Heart right ventricle (tissue), 16 donors: ENCODE measurements at regions not wholly inside any gene's neighbourhood (a gene's known extent, or its start where the extent isn't known, plus 50 kb on each side); places are given as distances from the start of the nearest gene placed in this dataset.

ENCODE experiments used
- ATAC-seq, 8 donors: fragments of 200-7000 bp; cut with Tn5 transposase; one replicate each; pipeline ENCODE4 v1.9.1; 2020; ENCODE audit warnings: mild to moderate bottlenecking in 8 of 8, moderate library complexity in 8 of 8, moderate number of reproducible peaks in 1 of 8
- DNase-seq, 2 donors: peaks; one replicate each; pipeline ENCODE4 v3.0.0-alpha.2; 2020
- H3K27ac ChIP-seq, 10 donors: fragments of 200-600 bp; sonication (generic) in 2 of 10; one replicate each; pipeline versions ENCODE4 v1.5.0 to v1.8.0; 2020 to 2022; ENCODE audit warnings: mild to moderate bottlenecking in 3 of 10
- H3K27me3 ChIP-seq, 7 donors: fragments of 200-600 bp; one replicate each; pipeline ENCODE4 v1.8.0; 2021 to 2022; ENCODE audit warnings: mild to moderate bottlenecking in 2 of 7
- H3K36me3 ChIP-seq, 9 donors: fragments of 200-600 bp; sonication (generic) in 1 of 9; one replicate each; pipeline versions ENCODE4 v1.5.0 to v1.8.0; 2020 to 2022; ENCODE audit warnings: mild to moderate bottlenecking in 2 of 9
- H3K4me1 ChIP-seq, 9 donors: fragments of 200-600 bp; sonication (generic) in 1 of 9; one replicate each; pipeline versions ENCODE4 v1.5.0 to v1.8.0; 2020 to 2022; ENCODE audit warnings: mild to moderate bottlenecking in 4 of 9
- H3K4me3 ChIP-seq, 10 donors: fragments of 200-600 bp; sonication (generic) in 2 of 10; one replicate each; pipeline versions ENCODE4 v1.5.0 to v1.8.0; 2020 to 2022; ENCODE audit warnings: mild to moderate bottlenecking in 7 of 10, moderate library complexity in 2 of 10
- H3K9me3 ChIP-seq, 11 donors: fragments of 200-600 bp in 10 of 11; sonication (generic) in 2 of 11; one replicate each; pipeline versions ENCODE4 v1.5.0 to v1.8.0; 2013 to 2022; ENCODE audit warnings: mild to moderate bottlenecking in 2 of 11, control low read depth in 1 of 11, moderate library complexity in 1 of 11
- CTCF ChIP-seq, 9 donors: fragments of 200-600 bp; sonication (generic) in 2 of 9; IDR thresholded peaks; one replicate each; pipeline versions ENCODE4 v1.5.0 to v1.8.0; 2021 to 2022; ENCODE audit warnings: antibody characterized with exemption in 9 of 9, mild to moderate bottlenecking in 5 of 9, moderate library complexity in 1 of 9
- WGBS, 2 donors: extraction: QIAGEN DNeasy Blood & Tissue Kit; methylation state at CpG; one replicate each; pipeline ENCODE4 v1.1.7; 2013; ENCODE audit warnings: inconsistent platforms in 1 of 2; 5-methylcytosine and 5-hydroxymethylcytosine counted together
- intact Hi-C, 10 donors: fragments of 100-400 bp; cut with DNase I; formaldehyde crosslinking; loops; one replicate each; pipeline versions ENCODE4 v1.11.1 to v1.14.2; 2022
- donor health status: Arrhythmogenic right ventricular cardiomyopathy.
- donor health status: ischemic (EF 13 %, LVEDD 7.1; RV severe dilation, severe dysfunction).
- donor health status: healthy with polysubstance abuse.
- donor health status: DM: no; HTN: yes; CAD: no.
- donor health status: DM: no; HTN: no; CAD: no.
- donor health status: ischemic (EF 25% LVEDD 6.9; RV normal size, moderate dysfunction).
- donor health status: ischemic (EF 25% LVEDD 5.7; RV mildly dilated, moderate dysfunction).
- donor health status: healthy.
- donor health status: DM: yes; HTN: yes; CAD: no.
- donor health status: Ischemic cardiomyopathy.
- donor health status: ischemic (EF 35%, LVEDD 5.7; RV mildly dilated, moderate dysfunction).
- donor health status: nonischemic (EF 11% LVEDD 7.7; RV severe dilation, severe dysfunction).
- donor health status: DM: yes; HTN: yes; CAD: no.
- donor health status: PGD.
- donor health status: ischemic (EF 29% LVEDD 5.4; RV normal size, mild dysfunction).
- donor health status: nonischemic (EF 23%, LVEDD 6.1; RV moderate dilation, normal function).

GRCh38 chr16:50996166-50996829 lies 154.8 kb downstream of the SALL1 start:
- Histone ChIP-seq H3K27ac (no peak overlapping the region), H3K36me3 (no peaks in the 10 kb centered on the region), H3K4me1 (no peaks in the 10 kb centered on the region), H3K9me3 (no peaks in the 10 kb centered on the region), H3K4me3 (no peak overlapping the region), H3K27me3 (peaks cover 0 to 6% (median 0%) of the 10 kb centered on the region in 7 donors)
- intact Hi-C loops, result no loop called here
- DNase-seq (no peak), ATAC-seq (no peak)
- TF ChIP-seq CTCF (IDR thresholded peaks at IDR 0.05), result no peak
- 77 to 80% methylated on average over 12 of the region's 12 CpGs for WGBS, 2 donors

- no peak for TF ChIP-seq CTCF (IDR thresholded peaks at IDR 0.05)
- Histone ChIP-seq H3K4me1 (no peaks in the 10 kb centered on the region), H3K27me3 (peaks cover 0 to 6% (median 0%) of the 10 kb centered on the region in 7 donors), H3K27ac (no peak overlapping the region), H3K4me3 (no peak overlapping the region), H3K9me3 (no peaks in the 10 kb centered on the region), H3K36me3 (no peaks in the 10 kb centered on the region)
- DNase-seq, result no peak
- intact Hi-C loops, result no loop called here
- WGBS, 2 donors, result 88 to 93% methylated on average over 8 of the region's 8 CpGs
- no peak for ATAC-seq
Observed at GRCh38 chr16:50994995-50995394, 156.1 kb downstream of the SALL1 start.

- WGBS, 2 donors, result 88 to 90% methylated on average over 18 of the region's 18 CpGs
- H3K9me3 ChIP-seq, result no peaks in the 10 kb centered on the region
- H3K27me3 ChIP-seq, result no peaks in the 10 kb centered on the region
- no peak overlapping the region for H3K4me3 ChIP-seq
- no peak for TF ChIP-seq CTCF (IDR thresholded peaks at IDR 0.05)
- H3K27ac ChIP-seq, result no peak overlapping the region
- no peaks in the 10 kb centered on the region for H3K4me1 ChIP-seq
- intact Hi-C loops, result no loop called here
- no peak for ATAC-seq
- no peak for DNase-seq
- H3K36me3 ChIP-seq, result no peaks in the 10 kb centered on the region
Observed at GRCh38 chr16:50992350-50993032, 158.6 kb downstream of the SALL1 start.

GRCh38 chr16:50991436-50991835 lies 159.6 kb downstream of the SALL1 start:
- no peak overlapping the region for H3K27ac ChIP-seq
- TF ChIP-seq CTCF (IDR thresholded peaks at IDR 0.05), result no peak
- ATAC-seq, result no peak

More at GRCh38 chr16:50991436-50991835, 159.6 kb downstream of the SALL1 start:
- no peak overlapping the region for H3K4me3 ChIP-seq
- peaks cover 0 to 3% (median 0%) of the 10 kb centered on the region in 11 donors for H3K9me3 ChIP-seq
- no peaks in the 10 kb centered on the region for H3K27me3 ChIP-seq
- DNase-seq, result no peak
- WGBS, 2 donors, result 85 to 93% methylated on average over 13 of the region's 13 CpGs
- intact Hi-C loops, result no loop called here
- H3K36me3 ChIP-seq, result no peaks in the 10 kb centered on the region
- no peaks in the 10 kb centered on the region for H3K4me1 ChIP-seq
